ENCODE measurements at regions not wholly inside any gene's neighbourhood (a gene's known extent, or its start where the extent isn't known, plus 50 kb on each side); places are given as distances from the start of the nearest gene placed in this dataset.

DNA sequence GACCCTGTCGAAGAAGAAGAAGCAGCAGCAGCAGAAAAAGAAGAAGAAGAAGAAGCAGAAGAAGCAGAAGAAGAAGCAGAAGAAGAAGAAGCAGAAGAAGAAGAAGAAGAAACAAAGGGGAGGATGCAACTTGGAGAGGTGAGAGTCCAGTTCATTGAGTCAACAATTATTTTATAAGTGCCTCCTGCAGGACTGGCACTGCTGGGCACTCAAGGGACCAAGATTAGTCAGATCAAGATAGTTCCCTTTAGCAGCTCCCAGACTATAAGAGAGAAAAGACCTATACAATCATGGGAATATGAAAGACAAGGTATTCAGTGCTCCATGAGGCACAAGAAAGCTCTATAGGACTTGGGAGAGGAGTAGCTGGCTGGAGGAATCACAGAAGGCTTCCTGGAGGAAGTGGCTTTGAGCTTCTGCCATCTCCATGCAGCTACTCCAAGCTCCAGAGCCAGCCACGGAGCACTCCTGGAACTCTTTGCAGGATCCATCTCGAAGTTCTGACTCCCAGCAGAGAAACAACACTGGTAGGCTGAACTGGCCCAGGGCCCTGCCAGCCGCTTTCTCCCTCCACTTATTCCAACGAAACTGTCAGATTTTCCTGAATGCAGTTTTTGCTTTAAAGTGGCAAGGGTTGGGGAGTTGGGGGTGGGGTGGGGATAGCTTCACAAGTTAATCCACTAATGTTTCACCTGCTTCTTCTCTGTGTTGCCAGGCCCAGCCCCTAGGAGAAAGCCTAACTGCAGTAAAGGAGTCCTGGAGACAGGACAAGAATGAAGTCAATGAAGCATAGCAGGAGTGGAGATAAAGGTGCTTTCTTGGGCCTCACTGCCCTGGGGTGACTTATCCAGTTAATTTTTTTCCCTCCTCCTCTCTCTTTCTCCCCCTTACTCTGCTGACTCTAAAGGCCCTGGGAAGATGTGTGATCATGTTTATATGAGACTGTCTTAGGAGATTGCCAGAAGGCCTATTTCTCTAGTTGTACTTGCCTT lies 140.1 kb upstream of the PARP11 start:
- no peak for DNase-seq

DNA sequence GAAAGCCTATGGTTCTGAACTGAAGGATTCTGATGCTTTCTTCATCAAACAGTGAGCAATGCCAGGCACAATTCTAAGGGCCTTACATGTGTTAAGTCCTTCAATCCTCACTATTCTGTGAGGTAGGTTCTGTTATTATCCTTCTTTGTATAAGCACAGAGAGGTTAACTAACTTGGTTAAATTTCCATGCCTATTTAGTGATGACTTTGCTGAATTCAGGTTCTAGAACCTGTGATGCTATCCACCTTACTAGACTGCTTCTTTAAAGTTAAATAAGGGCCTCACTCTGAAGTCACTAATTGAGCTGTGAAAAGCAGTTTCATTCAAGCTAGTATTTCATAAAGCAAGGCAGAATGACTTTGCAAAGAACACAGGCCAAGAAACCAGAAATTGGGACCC lies 138.9 kb upstream of the PARP11 start:
- DNase-seq, result no peak

DNA sequence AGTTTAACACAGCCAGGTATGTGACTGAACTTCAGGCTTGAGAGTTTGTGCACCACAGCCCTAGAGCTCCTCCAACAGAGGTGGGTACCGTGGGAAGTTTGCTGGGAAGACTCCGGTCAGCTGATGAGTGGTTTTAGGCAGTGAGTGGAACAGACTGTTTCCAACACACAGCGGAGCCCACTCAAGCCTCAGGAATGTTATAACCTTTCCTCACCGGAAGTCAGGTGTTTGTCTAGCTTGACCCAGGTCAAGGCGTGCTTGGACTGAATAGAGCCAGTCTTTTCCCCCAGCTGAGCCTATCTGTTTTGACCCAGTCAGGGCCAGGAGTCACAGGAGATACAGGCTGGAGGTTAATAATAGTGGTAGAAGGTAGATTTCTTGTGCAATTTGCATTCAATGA lies 138.4 kb upstream of the PARP11 start:
- DNase-seq, result no peak

DNA sequence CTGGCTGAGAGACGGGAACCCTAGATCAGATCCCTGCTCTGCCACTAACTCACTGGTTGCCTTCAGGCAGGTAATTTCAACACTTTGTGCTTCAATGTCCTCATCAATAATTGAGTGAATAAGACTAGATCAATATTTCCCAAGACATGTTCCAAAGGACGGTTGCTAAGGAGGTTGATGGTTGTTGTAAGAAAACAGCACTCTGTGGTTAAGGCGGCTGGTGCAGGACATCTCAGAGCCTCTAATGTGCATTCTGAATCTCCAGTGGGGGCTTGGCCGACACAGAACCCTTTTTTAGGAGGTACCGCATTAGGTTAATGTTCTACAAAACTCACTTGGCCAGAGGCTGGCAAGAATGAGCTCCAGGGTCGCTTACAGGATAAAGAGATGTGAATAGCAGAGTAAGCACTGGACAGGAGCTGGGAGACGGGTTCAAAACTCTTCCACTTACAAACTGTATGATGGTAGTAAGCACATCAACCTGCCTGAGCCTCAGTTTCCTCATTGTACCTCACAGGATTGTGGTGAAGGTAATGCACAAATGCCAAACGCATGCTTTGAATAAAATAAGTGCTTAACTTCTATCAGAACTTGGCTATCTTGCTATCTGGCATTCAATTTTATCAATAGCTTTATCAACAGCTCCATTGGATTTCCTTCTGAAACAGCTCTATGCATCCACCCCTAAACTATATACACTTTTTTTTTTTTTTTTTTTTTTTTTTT lies 136.9 kb upstream of the PARP11 start:
- DNase-seq, result no peak

DNA sequence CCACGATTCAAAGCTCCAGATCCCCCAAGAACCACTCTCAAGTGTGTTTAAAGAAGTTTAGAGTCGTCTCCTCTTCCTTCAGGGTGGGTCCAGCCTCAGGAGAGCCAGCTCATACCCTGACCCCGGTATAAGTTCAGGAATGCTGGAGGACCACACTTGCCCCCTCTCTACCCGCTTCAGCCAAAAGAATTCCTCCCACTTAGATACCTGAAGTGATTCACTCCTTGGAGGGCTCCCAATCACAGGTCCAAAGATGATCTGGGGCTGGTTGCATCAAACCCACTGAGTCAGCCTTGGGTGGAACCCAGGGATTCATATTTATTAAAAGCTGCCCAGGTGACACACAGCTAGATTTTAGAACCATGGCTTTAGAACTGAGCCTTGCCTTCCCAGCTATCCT lies 133.5 kb upstream of the PARP11 start:
- DNase-seq, result no peak

DNA sequence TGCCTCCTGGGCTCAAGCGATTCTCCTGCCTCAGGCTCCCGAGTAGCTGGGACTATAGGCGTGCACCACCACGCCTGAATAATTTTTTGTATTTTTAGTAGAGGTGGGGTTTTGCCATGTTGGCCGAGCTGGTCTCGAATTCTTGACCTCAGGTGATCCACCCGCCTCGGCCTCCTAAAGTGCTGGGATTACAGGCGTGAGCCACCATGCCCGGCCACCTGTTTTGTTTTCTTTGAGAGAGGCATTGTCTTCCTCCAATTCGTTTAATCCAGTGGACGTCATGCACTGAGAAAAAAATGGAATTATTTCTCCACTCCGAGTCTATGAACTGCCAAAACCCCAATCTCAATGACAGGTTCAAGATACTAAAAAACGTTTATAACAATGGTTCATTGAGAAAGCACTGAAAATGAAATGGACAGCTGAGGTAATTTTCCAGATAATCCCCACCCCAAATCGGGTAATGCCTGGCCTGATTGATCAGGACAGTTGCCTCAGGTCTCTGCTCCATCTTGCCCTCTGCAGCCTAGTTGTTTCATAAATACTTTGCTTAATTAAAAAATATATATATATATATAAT lies 132.7 kb upstream of the PARP11 start:
- no peak for DNase-seq

DNA sequence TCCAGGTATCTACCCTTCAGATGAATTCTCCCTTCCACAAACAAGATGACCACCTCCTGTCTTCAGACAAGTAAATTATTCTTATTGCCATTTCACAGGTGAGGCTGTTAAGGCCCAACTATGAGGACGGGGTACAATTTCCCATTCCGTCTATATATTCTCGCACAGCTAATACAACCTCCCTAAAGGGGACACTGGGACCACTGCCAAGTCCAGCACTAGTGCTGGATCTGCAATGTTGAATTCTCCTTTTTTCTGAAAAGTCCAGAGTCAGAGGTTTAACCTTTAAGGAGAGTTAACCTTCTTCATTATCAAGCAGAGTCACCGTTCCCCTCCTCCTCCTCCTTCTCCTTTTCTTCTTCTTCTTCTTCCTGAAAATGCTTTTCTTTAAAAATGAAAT lies 130.4 kb upstream of the PARP11 start:
- no peak for DNase-seq

DNA sequence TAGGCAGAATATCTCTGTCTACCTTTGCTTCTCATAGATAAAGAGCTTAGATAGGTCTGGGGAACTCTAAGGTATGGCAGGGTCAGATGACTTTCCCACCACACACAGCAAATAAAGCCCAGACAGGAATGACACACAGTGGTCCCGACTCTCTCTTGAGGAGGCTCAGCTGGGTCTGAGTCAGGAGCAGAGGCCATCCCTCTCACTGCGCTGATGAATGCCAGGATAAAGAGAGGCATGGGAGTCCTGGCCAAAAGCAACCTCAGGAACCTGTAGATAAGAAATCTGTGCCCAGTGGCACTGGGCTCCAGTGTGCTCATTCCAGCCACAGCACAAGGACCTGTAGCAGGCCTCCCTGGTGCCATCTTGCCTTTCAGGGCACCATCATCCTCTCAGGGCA lies 129.4 kb upstream of the PARP11 start:
- DNase-seq, result no peak

DNA sequence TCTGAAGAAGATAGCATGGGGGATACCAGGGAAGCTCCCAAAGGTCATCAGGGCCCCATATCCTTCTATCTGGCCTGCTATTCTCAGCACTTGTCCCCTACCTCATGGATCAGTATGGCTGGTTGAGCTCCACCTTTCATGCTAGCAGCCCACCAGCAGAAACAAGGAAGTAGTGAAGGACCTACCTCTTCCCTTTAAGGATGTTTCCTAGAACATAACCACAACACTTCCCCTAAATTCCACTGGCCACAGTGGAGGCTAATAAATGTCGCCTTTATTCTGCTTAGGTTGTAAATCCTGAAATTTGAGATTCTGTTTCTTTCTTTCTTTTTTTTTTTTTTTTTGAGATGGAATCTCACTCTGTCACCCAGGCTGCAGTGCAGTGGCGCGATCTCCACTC lies 128.6 kb upstream of the PARP11 start:
- peak; percentile 7 for DNase-seq

DNA sequence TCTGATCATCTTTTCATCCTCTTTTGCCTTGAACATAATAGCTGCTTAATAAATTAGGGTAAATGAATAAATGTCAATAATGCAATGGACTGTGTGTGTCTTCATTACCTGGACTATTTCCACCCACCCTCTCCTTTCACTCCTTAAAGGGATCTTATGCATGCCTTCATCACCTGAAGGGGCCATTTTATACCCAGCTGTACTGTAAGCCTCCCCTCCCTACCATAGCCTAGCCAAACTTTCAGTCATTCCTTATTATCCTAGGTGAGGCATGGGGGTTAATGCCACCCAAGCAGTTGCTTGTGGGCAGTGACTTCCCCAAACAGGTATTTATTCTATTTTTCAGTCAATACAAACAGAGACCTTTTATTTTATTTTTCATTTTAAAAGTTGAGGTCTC lies 127.8 kb upstream of the PARP11 start:
- DNase-seq, result no peak

DNA sequence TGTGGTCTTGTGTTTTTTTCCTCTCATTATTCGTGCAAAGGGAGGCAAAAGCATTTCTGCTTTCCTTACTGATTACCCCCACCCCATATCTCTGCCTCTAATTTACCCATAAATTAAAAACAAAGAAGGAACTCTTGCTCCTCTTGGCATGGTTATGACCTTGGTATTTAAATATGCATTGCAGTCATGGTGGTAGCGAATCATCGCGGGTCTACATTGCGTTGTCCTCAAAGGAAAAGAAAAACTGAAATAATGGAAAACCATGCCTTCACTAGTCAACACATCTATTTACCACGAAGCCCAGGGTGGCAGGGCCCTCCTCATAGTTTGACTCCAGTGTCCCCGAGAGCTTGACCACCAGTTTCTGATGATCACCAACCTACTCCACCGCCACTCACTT lies 126.7 kb upstream of the PARP11 start:
- DNase-seq, result no peak

DNA sequence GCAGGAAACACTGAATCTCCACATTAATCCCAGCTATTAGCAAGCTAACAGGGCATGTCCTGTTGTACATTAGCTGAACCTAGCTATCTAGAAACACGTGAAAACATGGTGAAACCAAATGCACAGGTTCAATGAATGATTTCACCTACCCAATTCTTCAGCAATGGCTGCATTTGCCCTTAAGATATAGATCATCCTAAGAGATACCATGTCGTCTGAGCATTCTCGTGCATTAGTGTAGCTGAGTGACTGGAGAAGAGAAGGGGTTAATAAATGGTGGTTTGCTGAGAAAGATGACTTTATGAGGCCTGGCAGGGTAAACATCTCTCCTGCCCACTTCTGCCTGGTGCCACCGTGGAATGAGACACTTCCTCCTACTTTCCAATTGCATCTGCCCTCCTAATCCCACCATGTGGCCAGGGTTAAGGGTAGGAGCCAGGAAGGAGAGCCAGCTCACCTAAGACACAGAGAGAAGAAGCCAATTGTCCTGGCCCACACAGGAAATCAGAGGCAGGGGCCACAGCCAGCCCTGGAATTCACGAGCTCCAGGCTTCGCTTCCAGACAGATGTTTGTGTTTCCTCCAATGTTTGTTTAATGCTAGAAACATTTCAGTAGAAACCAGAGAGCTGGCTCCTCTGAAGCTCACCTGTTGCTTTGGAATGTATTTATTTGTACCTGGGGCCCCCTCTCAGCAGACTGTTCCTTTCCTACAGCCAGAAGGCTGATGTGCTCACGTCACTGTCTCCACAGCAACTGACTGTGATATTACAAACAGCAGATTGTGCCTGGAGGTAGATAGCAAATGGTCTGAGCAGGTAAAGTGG lies 126.0 kb upstream of the PARP11 start:
- DNase-seq, result no peak

DNA sequence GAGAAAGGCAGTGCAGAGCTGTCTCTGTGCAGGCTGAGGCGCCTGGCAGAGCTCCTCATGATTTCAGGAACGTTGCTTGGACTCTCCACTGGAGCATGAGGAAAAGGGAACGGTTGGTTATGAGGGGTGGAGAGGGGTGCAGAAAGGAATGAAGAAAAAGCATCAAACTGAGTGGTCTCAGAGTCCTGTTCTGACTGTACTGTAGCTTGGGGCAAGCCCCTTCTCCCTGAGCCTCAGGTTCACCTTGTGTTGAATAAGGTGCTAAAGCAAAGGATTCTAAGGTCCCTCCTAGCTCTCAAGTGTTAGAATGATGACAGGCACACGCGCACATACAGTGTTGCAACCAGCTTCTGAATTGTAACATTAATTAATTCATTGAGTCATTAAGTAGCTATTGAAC lies 125.2 kb upstream of the PARP11 start:
- DNase-seq, result no peak

DNA sequence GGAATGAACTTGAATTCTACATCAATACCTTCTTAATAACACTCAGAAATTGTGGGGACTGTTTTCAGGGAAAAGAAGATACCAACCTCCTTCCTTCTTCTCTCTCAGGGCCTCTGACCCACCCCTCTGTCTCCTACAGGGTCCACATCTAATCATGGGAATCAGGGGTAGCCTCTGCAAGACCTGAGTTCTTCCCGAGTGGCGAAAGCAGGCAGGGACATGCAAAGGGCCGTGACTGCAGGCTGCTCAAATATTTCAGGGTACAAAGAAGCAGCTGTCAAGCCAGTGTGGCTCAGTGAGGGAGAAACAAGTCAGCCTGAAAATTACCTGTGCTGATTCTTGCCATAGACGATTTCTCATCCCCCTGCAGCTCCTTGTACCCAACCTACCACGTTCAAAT lies 123.1 kb upstream of the PARP11 start:
- no peak for DNase-seq

DNA sequence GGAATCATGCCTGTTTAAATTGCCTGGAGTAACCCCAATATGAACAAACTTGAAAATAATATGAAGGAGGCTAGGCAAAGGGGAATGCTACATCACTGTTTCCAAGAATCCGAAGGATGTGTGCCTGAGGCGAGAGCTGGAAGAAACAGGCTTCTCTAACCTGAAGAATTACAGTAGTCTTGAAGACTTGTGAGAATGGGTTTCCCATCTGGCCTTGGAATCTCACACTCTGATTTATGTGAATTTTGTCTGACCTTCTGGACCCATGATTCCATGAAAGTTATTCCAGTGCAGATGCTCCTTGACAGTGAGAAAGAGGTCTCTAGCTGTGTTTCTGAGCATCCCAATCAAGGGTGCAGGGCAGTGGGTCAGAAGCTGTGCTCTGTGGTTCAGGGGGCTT lies 122.1 kb upstream of the PARP11 start:
- no peak for DNase-seq

DNA sequence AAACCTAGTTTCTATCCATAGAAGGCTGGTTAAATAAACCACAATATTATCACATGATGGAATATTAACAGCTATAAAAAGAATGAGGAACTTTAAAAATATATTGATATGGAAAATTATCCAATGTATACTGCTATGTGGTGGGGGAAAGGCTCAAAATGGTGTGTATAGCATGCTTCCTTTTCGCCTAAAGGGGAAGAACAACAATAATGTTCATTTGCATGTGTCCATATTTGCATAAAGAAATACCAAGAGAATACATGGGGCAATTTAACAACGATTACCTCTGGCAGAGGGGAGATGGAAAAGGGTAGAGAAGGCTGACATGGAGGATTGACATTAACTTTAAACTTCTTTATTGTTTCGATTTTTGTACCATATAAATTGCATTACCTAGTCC lies 121.3 kb upstream of the PARP11 start:
- no peak for DNase-seq

DNA sequence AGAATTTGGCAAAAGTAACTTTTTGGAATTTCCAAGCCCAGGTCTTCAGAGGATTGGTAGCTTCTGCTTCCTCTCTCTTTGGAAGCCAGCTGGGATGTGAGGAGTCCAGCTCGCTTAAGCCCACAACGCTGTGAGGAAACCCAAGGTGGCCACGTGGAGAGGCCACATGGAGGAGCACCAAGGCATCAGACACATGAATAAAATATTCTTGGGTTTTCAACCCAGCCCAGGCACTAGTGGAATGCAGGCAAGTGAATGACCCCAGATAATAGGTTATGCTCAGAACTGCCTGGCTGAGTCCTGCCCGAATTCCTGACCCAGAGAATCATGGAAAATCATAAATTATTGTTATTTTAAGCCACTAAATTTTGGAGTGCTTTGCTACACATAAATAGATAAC lies 119.7 kb upstream of the PARP11 start:
- DNase-seq, result no peak

DNA sequence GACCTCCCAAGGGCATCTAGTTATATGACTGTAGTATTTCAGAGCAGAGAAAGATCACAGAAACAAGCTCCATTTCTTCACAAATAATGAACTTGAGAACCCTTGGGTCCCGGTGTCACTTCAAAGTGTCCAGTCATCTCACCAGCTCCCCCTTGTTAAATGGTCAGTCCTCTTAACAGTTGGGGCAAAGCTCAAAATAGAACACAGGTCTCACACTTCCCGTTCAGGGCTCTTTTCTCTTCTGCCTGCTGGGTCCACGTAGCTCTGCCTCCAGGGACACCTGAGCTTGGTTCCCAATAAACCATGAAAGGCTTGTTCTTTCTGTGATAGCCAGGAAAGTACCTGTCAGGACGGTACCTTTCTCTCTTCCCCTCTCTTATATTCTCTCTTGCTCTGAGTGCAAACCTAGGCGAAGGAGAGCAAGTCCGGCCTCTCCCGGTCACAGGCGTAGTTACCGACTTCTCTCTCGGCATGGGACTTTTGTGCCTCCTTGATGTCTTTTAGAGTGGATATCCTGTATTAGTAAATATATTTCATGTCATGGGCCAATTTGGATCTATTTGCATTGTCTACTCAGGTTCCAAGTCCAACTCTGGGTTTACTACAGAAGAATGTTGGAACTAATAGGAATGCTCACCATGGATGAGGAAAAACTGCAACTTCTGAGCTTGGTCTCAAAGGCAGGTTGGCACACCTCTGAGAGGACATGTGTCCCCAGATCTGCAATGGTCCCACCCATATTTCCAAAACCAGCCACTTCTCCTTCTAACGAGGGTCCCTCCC lies 118.8 kb upstream of the PARP11 start:
- no peak for DNase-seq

DNA sequence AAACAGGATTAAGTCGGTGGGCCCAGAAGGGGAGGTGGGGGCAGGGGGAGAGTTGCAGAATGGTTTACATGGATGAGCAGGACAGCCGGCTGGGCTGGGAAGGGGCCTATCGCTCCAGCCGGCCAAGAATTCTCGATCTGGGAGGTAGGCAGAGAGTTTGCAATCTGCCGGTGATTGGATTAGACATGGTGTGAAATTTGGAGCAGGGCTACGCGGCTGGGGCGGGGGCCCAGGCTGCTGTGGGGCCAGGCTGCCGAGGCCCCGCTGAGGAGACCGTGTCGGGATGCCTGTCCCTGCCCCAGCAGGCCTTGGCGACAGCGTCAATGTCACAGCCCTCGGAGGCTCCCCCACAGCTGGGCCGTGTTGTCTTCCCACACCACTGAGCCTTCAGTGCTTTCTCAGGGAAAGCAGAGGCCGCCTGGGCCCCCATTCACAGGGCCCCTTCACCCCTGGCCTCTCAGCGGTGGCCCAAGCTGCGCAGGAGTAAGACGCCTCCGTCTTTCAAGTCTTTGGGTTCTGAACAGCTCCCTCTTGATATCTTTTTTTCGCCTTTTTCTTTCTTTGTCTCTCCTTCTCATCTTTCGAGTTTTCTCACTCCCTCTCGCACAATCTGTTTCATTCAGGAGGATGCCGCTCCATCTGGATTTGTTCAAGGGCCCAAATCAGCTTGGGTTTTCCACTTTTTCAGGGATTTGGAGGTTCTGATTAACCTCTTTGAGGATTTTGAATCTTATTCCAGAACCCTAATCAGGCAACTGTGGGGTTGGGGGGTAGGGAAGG lies 117.5 kb upstream of the PARP11 start:
- DNase-seq, result no peak

DNA sequence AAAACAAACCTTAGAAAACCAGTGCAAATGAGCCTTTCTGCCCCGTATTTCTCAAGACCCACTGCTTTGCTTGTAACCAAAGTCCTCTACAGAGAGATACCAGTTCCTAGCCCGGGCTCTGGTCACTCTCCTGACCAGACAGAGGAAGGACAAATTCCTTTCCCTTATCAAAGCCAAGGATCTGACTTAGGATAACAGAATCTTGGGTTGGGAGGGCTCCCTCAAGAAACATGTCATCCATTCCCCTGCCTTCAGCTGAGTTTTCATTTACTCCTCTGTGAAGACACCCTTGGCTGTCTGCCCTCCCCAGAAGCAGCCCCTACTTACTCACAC lies 116.0 kb upstream of the PARP11 start:
- no peak for DNase-seq

DNA sequence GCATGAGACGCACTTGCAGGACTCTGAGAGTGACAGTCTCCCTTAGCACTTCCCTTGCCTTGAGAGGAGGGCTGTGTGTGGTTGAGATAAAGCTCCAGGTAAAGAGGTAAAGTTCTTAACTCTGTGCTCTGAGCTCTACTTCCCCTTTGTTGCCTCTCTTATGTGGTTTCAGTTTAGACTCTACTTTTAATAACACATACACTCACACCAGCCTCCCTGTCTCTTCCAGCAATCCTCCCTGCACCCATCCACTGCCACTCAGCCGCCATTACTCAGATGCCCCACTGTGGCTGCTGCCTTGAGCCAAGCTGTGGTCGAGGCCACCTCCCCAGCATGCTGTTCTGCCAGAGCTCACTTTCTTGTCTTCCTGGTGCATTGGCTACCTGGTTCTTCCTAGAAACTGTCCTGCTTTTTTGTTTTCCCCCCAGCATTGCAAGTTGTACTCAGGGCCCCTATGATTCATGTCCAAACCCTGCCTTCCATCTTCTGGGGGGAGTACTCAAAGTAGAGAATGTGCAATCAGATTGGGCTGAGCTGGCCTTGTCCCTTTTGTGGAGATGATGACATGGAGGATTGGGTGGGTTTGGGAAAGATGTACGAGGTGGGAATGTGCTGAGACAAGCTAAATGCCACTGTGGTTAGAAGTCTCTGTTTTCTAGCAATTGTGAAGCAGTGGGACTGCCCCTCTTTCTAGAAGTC lies 115.5 kb upstream of the PARP11 start:
- peak; percentile 32 for DNase-seq
